ENCODE measurements at regions not wholly inside any gene's neighbourhood (a gene's known extent, or its start where the extent isn't known, plus 50 kb on each side); places are given as distances from the start of the nearest gene placed in this dataset.

GRCh38 chr14:62381311-62382070 lies 619.3 kb downstream of the SNAPC1 start:
- in situ Hi-C loops (cut with HindIII; ENCODE audit: extremely low pct_ligation_motif_present, low pct_unique_long_range_greater_than_20kb), result no loop called here
- no peak for FAIRE-seq
- 0% methylated on average over 7 of the region's 8 CpGs for WGBS (ENCODE audit: low lambda C conversion rate)

GRCh38 chr14:62409169-62409568 lies 636.1 kb downstream of the KCNH5 start:
- Histone ChIP-seq H2AFZ (ENCODE audit: low read length) (no peak overlapping the region), H3K27ac (ENCODE audit: extremely low read length, insufficient read depth, low read length) (no peak overlapping the region), H3K79me2 (ENCODE audit: insufficient read depth, low read length) (no peaks in the 10 kb centered on the region), H3K4me3 (replicated peaks in 1 of 3; ENCODE audit: insufficient read depth in 1 of 3, low read depth in 2 of 3, low read length in 3 of 3) (no peak overlapping the region), H3K36me3 (replicated peaks in 1 of 2; ENCODE audit: control insufficient read depth in 1 of 2, insufficient read depth in 2 of 2, low read length in 2 of 2) (no peaks in the 10 kb centered on the region), H4K20me1 (ENCODE audit: insufficient read depth, low read length) (no peaks in the 10 kb centered on the region), H3K9ac (ENCODE audit: insufficient read depth, low read depth, low read length) (no peak overlapping the region), H3K27me3 (ENCODE audit: control insufficient read depth in 1 of 2, insufficient read depth in 2 of 2, low read length in 2 of 2) (no peaks in the 10 kb centered on the region), H3K4me1 (ENCODE audit: insufficient read depth, low read length) (no peaks in the 10 kb centered on the region), H3K4me2 (ENCODE audit: low read depth, low read length) (no peak overlapping the region), H3K9me3 (ENCODE audit: low read length) (peaks cover 49% of the 10 kb centered on the region)
- POLR2A ChIA-PET, result no interaction called here
- WGBS (ENCODE audit: low lambda C conversion rate), result 27% methylated on average over 4 of the region's 4 CpGs
- DNase-seq (ENCODE audit: low spot score), result no peak
- BruUV-seq (replicated peaks), result no TSS peak
- intact Hi-C loops (cut with micrococcal nuclease; ENCODE audit: unreplicated experiment) (no loop called here), in situ Hi-C loops (cut with HindIII; ENCODE audit: extremely low pct_ligation_motif_present, low pct_unique_long_range_greater_than_20kb) (no loop called here)
- ATAC-seq, result no peak
- CTCF ChIA-PET (ENCODE audit: low intra/inter-chr PET ratio, low total read pairs), result no interaction called here
- FAIRE-seq, result no peak
- TF ChIP-seq MLX (CRISPR knock-in tag; IDR thresholded peaks at IDR 0.05) (no peak), TFE3 (CRISPR knock-in tag; IDR thresholded peaks at IDR 0.05) (no peak), TRAFD1 (CRISPR knock-in tag; IDR thresholded peaks at IDR 0.05; ENCODE audit: borderline replicate concordance) (no peak), ESRRA (CRISPR knock-in tag; IDR thresholded peaks at IDR 0.05; ENCODE audit: low read depth) (no peak), PREB (CRISPR knock-in tag; IDR thresholded peaks at IDR 0.05) (no peak), HOXA3 (CRISPR knock-in tag; IDR thresholded peaks at IDR 0.05) (no peak), KLF13 (CRISPR knock-in tag; IDR thresholded peaks at IDR 0.05) (no peak), MEF2D (CRISPR knock-in tag; IDR thresholded peaks at IDR 0.05) (no peak)

More at GRCh38 chr14:62381311-62382070, 619.3 kb downstream of the SNAPC1 start:
- no TSS peak for BruUV-seq (replicated peaks)
- ChIA-PET POLR2A (no interaction called here), CTCF (ENCODE audit: low intra/inter-chr PET ratio, low total read pairs) (no interaction called here)
- intact Hi-C loops (cut with micrococcal nuclease; ENCODE audit: unreplicated experiment), result no loop called here
- H3K4me2 ChIP-seq (ENCODE audit: low read depth, low read length), result no peak overlapping the region
- H3K27me3 ChIP-seq (ENCODE audit: control insufficient read depth in 1 of 2, insufficient read depth in 2 of 2, low read length in 2 of 2), result no peaks in the 10 kb centered on the region
- H3K79me2 ChIP-seq (ENCODE audit: insufficient read depth, low read length), result no peaks in the 10 kb centered on the region
- ATAC-seq, result no peak
- H2AFZ ChIP-seq (ENCODE audit: low read length), result no peak overlapping the region
- H3K36me3 ChIP-seq (replicated peaks in 1 of 2; ENCODE audit: control insufficient read depth in 1 of 2, insufficient read depth in 2 of 2, low read length in 2 of 2), result no peaks in the 10 kb centered on the region
- TF ChIP-seq HOXA3 (CRISPR knock-in tag; IDR thresholded peaks at IDR 0.05) (no peak), KDM3A (CRISPR knock-in tag; IDR thresholded peaks at IDR 0.05; ENCODE audit: low read depth) (no peak)
- no peaks in the 10 kb centered on the region for H4K20me1 ChIP-seq (ENCODE audit: insufficient read depth, low read length)
- H3K4me1 ChIP-seq (ENCODE audit: insufficient read depth, low read length), result no peaks in the 10 kb centered on the region
- peaks cover 52% of the 10 kb centered on the region for H3K9me3 ChIP-seq (ENCODE audit: low read length)
- H3K4me3 ChIP-seq (replicated peaks in 1 of 3; ENCODE audit: insufficient read depth in 1 of 3, low read depth in 2 of 3, low read length in 3 of 3), result no peak overlapping the region
- no peak overlapping the region for H3K9ac ChIP-seq (ENCODE audit: insufficient read depth, low read depth, low read length)
- no peak overlapping the region for H3K27ac ChIP-seq (ENCODE audit: extremely low read length, insufficient read depth, low read length)
- no peak for DNase-seq (ENCODE audit: low spot score)

Measured in HepG2 (cell line).